CD14-positive monocyte (primary cell): ENCODE measurements at regions not wholly inside any gene's neighbourhood (a gene's known extent, or its start where the extent isn't known, plus 50 kb on each side); places are given as distances from the start of the nearest gene placed in this dataset.

ENCODE experiments used
- DNase-seq, 3 donors: peaks; one replicate each; pipeline ENCODE4 v3.0.0-alpha.2; 2011 to 2022
- H2AFZ ChIP-seq: 2 replicates; pipeline ENCODE4 v1.6.0; 2012; ENCODE audit warnings: mild to moderate bottlenecking, low read depth, low read length, inconsistent platforms; ENCODE audit not compliant: insufficient read depth, poor library complexity, severe bottlenecking
- H3K27ac ChIP-seq, 2 donors: 1 replicate in 1 of 2; 2 replicates in 1 of 2; pipeline ENCODE4 v1.5.1; 2012 to 2013; ENCODE audit warnings: low read length in 2 of 2, control low read depth in 1 of 2, inconsistent platforms in 1 of 2, low read depth in 1 of 2, mild to moderate bottlenecking in 1 of 2
- H3K27me3 ChIP-seq, 2 donors: one replicate each; pipeline versions ENCODE4 v1.6.0 to v1.6.1; 2011 to 2013; ENCODE audit warnings: low read length in 2 of 2; ENCODE audit not compliant: control insufficient read depth in 2 of 2, insufficient read depth in 2 of 2
- H3K36me3 ChIP-seq, 2 donors: replicated peaks in 1 of 2; 1 replicate in 1 of 2; 2 replicates in 1 of 2; pipeline versions ENCODE4 v1.5.1 to v1.6.1; 2012 to 2013; ENCODE audit warnings: low read length in 2 of 2, control low read depth in 1 of 2, inconsistent platforms in 1 of 2, mild to moderate bottlenecking in 1 of 2; ENCODE audit not compliant: insufficient read depth in 2 of 2, control insufficient read depth in 1 of 2
- H3K4me1 ChIP-seq, 2 donors: 1 replicate in 1 of 2; 2 replicates in 1 of 2; pipeline versions ENCODE4 v1.5.1 to v1.6.1; 2012 to 2013; ENCODE audit warnings: low read length in 2 of 2, control low read depth in 1 of 2, inconsistent platforms in 1 of 2, mild to moderate bottlenecking in 1 of 2, moderate library complexity in 1 of 2; ENCODE audit not compliant: insufficient read depth in 2 of 2, control insufficient read depth in 1 of 2
- H3K4me2 ChIP-seq: replicated peaks from 2 replicates; pipeline ENCODE3; 2012; ENCODE audit warnings: low read length, moderate library complexity, mild to moderate bottlenecking; ENCODE audit not compliant: poor library complexity, severe bottlenecking; ENCODE audit errors: extremely low read depth
- H3K4me3 ChIP-seq, 3 experiments: fragments of 200-600 bp in 1 of 3; sonication (generic) in 1 of 3; replicated peaks in 1 of 3; 1 replicate in 2 of 3; 2 replicates in 1 of 3; pipeline ENCODE4 v1.5.1; 2011 to 2013; ENCODE audit warnings: low read length in 3 of 3, mild to moderate bottlenecking in 3 of 3, control low read depth in 2 of 3, low read depth in 2 of 3, inconsistent platforms in 1 of 3, moderate library complexity in 1 of 3
- H3K79me2 ChIP-seq: 2 replicates; pipeline ENCODE4 v1.6.0; 2012; ENCODE audit warnings: mild to moderate bottlenecking, control low read depth, inconsistent platforms, low read length, moderate library complexity; ENCODE audit not compliant: insufficient read depth
- H3K9ac ChIP-seq: 2 replicates; pipeline ENCODE4 v1.6.0; 2017; ENCODE audit warnings: low read length, mild to moderate bottlenecking; ENCODE audit not compliant: insufficient read depth, poor library complexity, severe bottlenecking
- H3K9me3 ChIP-seq, 2 donors: replicated peaks in 1 of 2; 1 replicate in 1 of 2; 2 replicates in 1 of 2; pipeline versions ENCODE4 v1.5.1 to v1.6.1; 2012 to 2013; ENCODE audit warnings: low read length in 2 of 2, control low read depth in 1 of 2; ENCODE audit not compliant: control insufficient read depth in 1 of 2, insufficient read depth in 1 of 2
- H4K20me1 ChIP-seq: 2 replicates; pipeline ENCODE4 v1.6.0; 2012; ENCODE audit warnings: mild to moderate bottlenecking, low read length, control low read depth, moderate library complexity; ENCODE audit not compliant: insufficient read depth
- H3K27ac Mint-ChIP-seq, 7 donors: one replicate each; pipeline ENCODE4 v1.8.0; 2020; ENCODE audit warnings: mild to moderate bottlenecking in 7 of 7, mixed read lengths in 7 of 7, moderate library complexity in 6 of 7, inconsistent platforms in 2 of 7
- H3K27me3 Mint-ChIP-seq, 3 donors: one replicate each; pipeline ENCODE4 v1.8.0; 2021 to 2022; ENCODE audit warnings: low read depth in 3 of 3, mild to moderate bottlenecking in 3 of 3, mixed read lengths in 3 of 3, moderate library complexity in 3 of 3, inconsistent platforms in 1 of 3
- H3K36me3 Mint-ChIP-seq, 2 donors: one replicate each; pipeline ENCODE4 v1.8.0; 2020; ENCODE audit warnings: mixed read lengths in 2 of 2, inconsistent platforms in 1 of 2, mild to moderate bottlenecking in 1 of 2
- H3K4me1 Mint-ChIP-seq: one replicate; pipeline ENCODE4 v1.8.0; 2020; ENCODE audit warnings: mild to moderate bottlenecking, mixed read lengths
- H3K4me3 Mint-ChIP-seq, 2 donors: one replicate each; pipeline ENCODE4 v1.8.0; 2020; ENCODE audit warnings: mild to moderate bottlenecking in 2 of 2, mixed read lengths in 2 of 2, moderate library complexity in 1 of 2
- H3K9me3 Mint-ChIP-seq, 7 donors: one replicate each; pipeline ENCODE4 v1.8.0; 2020 to 2022; ENCODE audit warnings: mixed read lengths in 7 of 7, mild to moderate bottlenecking in 6 of 7, moderate library complexity in 6 of 7, inconsistent platforms in 2 of 7
- WGBS: methylation state at CpG from one replicate; pipeline ENCODE4 v1.1.5; 2013; ENCODE audit warnings: missing lambda C conversion rate; ENCODE audit not compliant: insufficient coverage; 5-methylcytosine and 5-hydroxymethylcytosine counted together
- intact Hi-C, 2 donors: fragments of 100-400 bp; cut with micrococcal nuclease; formaldehyde crosslinking; loops; one replicate each; pipeline versions ENCODE4 v1.15.0 to v1.15.1; 2023
- TF ChIP-seq, protein P1 (sequence below): fragments of 200-600 bp; IDR thresholded peaks from one replicate; pipeline ENCODE4 v1.8.0; 2022; ENCODE audit warnings: antibody characterized with exemption, mild to moderate bottlenecking

DNA sequence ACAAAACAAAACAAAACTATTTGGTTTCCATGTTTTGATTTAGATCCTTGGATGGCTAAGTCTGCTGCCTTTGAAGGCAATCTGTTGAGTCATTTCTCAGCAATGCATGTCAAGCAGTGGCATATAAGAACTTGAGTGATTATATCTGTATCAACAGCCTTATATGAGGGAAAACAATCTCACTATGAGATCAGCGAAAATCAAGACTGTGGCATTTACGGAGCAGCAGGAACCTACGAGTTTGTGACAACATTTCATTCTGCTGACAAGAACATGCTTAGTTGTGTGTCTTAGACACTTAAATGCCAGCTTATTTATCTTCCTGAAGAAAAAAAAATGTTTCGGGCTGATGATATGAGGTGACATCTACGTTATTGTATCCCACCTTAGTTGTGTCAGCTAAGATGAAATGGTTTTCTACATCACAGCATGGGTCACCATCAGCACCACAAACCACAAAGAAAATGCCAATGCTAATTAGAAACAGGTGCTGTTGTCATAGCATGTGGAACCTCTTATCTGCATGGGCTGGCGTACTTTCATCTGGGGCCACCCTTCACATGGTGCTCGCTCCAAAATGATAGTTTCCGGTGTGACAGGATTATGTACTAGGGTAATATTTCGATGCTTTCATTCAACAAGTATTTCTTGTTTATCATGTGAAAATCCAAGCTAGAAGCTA lies 1085.5 kb downstream of the SORCS1 start:
- 64% methylated on average over 4 of the region's 9 CpGs for WGBS
- TF ChIP-seq, protein P1, sequence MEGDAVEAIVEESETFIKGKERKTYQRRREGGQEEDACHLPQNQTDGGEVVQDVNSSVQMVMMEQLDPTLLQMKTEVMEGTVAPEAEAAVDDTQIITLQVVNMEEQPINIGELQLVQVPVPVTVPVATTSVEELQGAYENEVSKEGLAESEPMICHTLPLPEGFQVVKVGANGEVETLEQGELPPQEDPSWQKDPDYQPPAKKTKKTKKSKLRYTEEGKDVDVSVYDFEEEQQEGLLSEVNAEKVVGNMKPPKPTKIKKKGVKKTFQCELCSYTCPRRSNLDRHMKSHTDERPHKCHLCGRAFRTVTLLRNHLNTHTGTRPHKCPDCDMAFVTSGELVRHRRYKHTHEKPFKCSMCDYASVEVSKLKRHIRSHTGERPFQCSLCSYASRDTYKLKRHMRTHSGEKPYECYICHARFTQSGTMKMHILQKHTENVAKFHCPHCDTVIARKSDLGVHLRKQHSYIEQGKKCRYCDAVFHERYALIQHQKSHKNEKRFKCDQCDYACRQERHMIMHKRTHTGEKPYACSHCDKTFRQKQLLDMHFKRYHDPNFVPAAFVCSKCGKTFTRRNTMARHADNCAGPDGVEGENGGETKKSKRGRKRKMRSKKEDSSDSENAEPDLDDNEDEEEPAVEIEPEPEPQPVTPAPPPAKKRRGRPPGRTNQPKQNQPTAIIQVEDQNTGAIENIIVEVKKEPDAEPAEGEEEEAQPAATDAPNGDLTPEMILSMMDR, result no peak

DNA sequence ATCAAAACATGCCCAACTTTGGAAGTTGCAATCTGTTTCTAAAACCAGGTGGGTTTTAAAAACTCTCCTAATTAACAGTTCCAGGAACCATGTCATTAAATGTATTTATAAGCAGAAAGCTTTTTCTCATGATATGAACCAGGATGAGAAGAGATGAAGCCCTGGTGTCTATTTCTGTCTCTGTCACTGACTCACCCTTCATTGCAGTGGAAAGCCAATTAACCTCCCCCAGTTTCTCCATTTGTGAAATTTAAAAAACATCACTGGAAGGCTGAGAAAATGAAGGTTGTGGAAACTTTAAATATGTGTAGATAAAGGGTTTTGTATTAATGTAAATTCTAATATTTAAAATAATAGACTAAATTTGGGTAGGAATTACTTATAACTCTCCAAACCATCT lies 1088.0 kb downstream of the SORCS1 start:
- Histone ChIP-seq H3K4me3 (no peak overlapping the region), H3K79me2 (no peaks in the 10 kb centered on the region), H3K27me3 (no peaks in the 10 kb centered on the region), H3K9ac (no peak overlapping the region), H3K4me1 (no peaks in the 10 kb centered on the region), H3K4me2 (no peak overlapping the region), H2AFZ (no peak overlapping the region), H4K20me1 (no peaks in the 10 kb centered on the region), H3K36me3 (no peaks in the 10 kb centered on the region), H3K27ac (no peak overlapping the region), H3K9me3 (peaks cover 0 to 7% of the 10 kb centered on the region in 2 donors)
- Mint-ChIP-seq H3K27me3 (no peaks in the 10 kb centered on the region), H3K4me3 (no peak overlapping the region), H3K36me3 (no peaks in the 10 kb centered on the region), H3K9me3 (peaks cover 0 to 4% (median 0%) of the 10 kb centered on the region in 7 donors), H3K27ac (no peak overlapping the region), H3K4me1 (no peaks in the 10 kb centered on the region)
- no peak for DNase-seq
- intact Hi-C loops, result no loop called here
- TF ChIP-seq, protein P1, result no peak

More for the DNA sequence above, 1085.5 kb downstream of the SORCS1 start:
- Histone ChIP-seq H3K27ac (no peak overlapping the region), H2AFZ (no peak overlapping the region), H3K27me3 (no peaks in the 10 kb centered on the region), H3K4me2 (no peak overlapping the region), H4K20me1 (no peaks in the 10 kb centered on the region), H3K4me3 (no peak overlapping the region), H3K36me3 (no peaks in the 10 kb centered on the region), H3K9ac (no peak overlapping the region), H3K9me3 (peaks cover 0 to 7% of the 10 kb centered on the region in 2 donors), H3K4me1 (no peaks in the 10 kb centered on the region), H3K79me2 (no peaks in the 10 kb centered on the region)
- Mint-ChIP-seq H3K27me3 (no peaks in the 10 kb centered on the region), H3K4me3 (no peak overlapping the region), H3K4me1 (no peaks in the 10 kb centered on the region), H3K36me3 (no peaks in the 10 kb centered on the region), H3K27ac (no peak overlapping the region), H3K9me3 (peaks cover 0 to 1% (median 0%) of the 10 kb centered on the region in 7 donors)
- DNase-seq, result no peak
- intact Hi-C loops, result no loop called here
